ENCODE measurements at regions not wholly inside any gene's neighbourhood (a gene's known extent, or its start where the extent isn't known, plus 50 kb on each side); places are given as distances from the start of the nearest gene placed in this dataset.

GRCh38 chr5:158164296-158165047, 305.5 kb upstream of the CLINT1 start (continued):
- no peak for TF ChIP-seq MEF2B (IDR thresholded peaks at IDR 0.05; ENCODE audit: partially characterized antibody, poor library complexity, severe bottlenecking)

- ATAC-seq, result no peak
- no peak overlapping the region for H3K4me3 ChIP-seq
- no peak overlapping the region for H3K4me2 ChIP-seq (ENCODE audit: control insufficient read depth, insufficient read depth)
- no peak overlapping the region for H3K27ac ChIP-seq (ENCODE audit: control insufficient read depth, insufficient read depth)
- no peak overlapping the region for H2AFZ ChIP-seq (ENCODE audit: control insufficient read depth, low read depth, low read length)
- no peaks in the 10 kb centered on the region for H4K20me1 ChIP-seq (ENCODE audit: control insufficient read depth, insufficient read depth)
- no peak for FAIRE-seq
- WGBS (ENCODE audit: insufficient coverage, insufficient replicate concordance, low lambda C conversion rate, missing lambda C conversion rate), result 45% methylated on average over 9 of the region's 9 CpGs
- no peaks in the 10 kb centered on the region for H3K79me2 ChIP-seq (ENCODE audit: control insufficient read depth, insufficient read depth, low read length)
- ChIA-PET RAD21 (ENCODE audit: unreplicated experiment) (interaction anchor here (1.9 kb wide), 1 partner anchor 969 kb away, joined by 6 read pairs; no protein-coding TSS in a partner anchor), CTCF (interaction anchor here (0.8 to 1.8 kb wide), 3 partner anchors 11 to 532 kb away, joined by 3 to 6 read pairs (median 3); no protein-coding TSS in a partner anchor), POLR2A (no interaction called here), SMC1A (ENCODE audit: uncharacterized antibody, unreplicated experiment) (interaction anchor here (1.1 kb wide), 2 partner anchors 11 to 67 kb away, joined by 3 to 5 read pairs; no protein-coding TSS in a partner anchor)
- no peaks in the 10 kb centered on the region for H3K9me3 ChIP-seq (replicated peaks; ENCODE audit: control insufficient read depth, insufficient read depth, low read length)
- no peak overlapping the region for H3K9ac ChIP-seq (ENCODE audit: control insufficient read depth, insufficient read depth, low read length)
- no peaks in the 10 kb centered on the region for H3K4me1 ChIP-seq (ENCODE audit: control insufficient read depth, insufficient read depth, low read length)
- no TSS peak for BruUV-seq (replicated peaks)
- no peak for DNase-seq (ENCODE audit: low read depth, low spot score)
- no peaks in the 10 kb centered on the region; a peak in 1 of 4 replicates for H3K36me3 ChIP-seq (ENCODE audit: control insufficient read depth in 2 of 2, insufficient read depth in 2 of 2, low read length in 1 of 2)
- intact Hi-C loops (cut with micrococcal nuclease; ENCODE audit: unreplicated experiment), result no loop called here
- in situ Hi-C loops (cut with MboI), result loop anchor here (10.0 kb wide), 1 partner anchor 971 kb away; no protein-coding TSS in a partner anchor
- peaks cover 2% of the 10 kb centered on the region in 2 experiments; a peak in 2 of 4 replicates for H3K27me3 ChIP-seq (replicated peaks in 1 of 2; ENCODE audit: control insufficient read depth in 2 of 2, insufficient read depth in 2 of 2, low read length in 1 of 2)
- no peak for TF ChIP-seq ZNF384 (IDR thresholded peaks at IDR 0.05; ENCODE audit: borderline replicate concordance, low read depth, low read length)
- TF ChIP-seq REST (IDR thresholded peaks at IDR 0.05; ENCODE audit: low read depth, low read length), result no peak
- TF ChIP-seq MEF2B (IDR thresholded peaks at IDR 0.05; ENCODE audit: partially characterized antibody, poor library complexity, severe bottlenecking), result no peak
- no peak for TF ChIP-seq KAT2A (conservative IDR thresholded peaks at IDR 0.05; ENCODE audit: control insufficient read depth, low read depth, low read length)
- no peak for TF ChIP-seq ZBED1 (IDR thresholded peaks at IDR 0.05; ENCODE audit: borderline replicate concordance)
- no peak for TF ChIP-seq POLR2AphosphoS2 (IDR thresholded peaks at IDR 0.05; ENCODE audit: low read depth, low read length)
- no peak for TF ChIP-seq IKZF2 (IDR thresholded peaks at IDR 0.05)
- TF ChIP-seq GABPA (IDR thresholded peaks at IDR 0.05; ENCODE audit: low read depth), result no peak
- TF ChIP-seq TARDBP (IDR thresholded peaks at IDR 0.05; ENCODE audit: borderline replicate concordance), result no peak
- TF ChIP-seq PKNOX1 (IDR thresholded peaks at IDR 0.05), result no peak
- TF ChIP-seq CTCF (IDR thresholded peaks at IDR 0.05 in 2 of 3, conservative IDR thresholded peaks at IDR 0.05 in 1 of 3; ENCODE audit: control insufficient read depth in 2 of 3, extremely low read depth in 1 of 3, insufficient read depth in 1 of 3, low read depth in 3 of 3, low read length in 3 of 3), result no peak
- TF ChIP-seq NFIC (IDR thresholded peaks at IDR 0.05; ENCODE audit: low read depth, low read length), result no peak
- no peak for TF ChIP-seq RAD51 (IDR thresholded peaks at IDR 0.05)
- TF ChIP-seq SMARCA5 (IDR thresholded peaks at IDR 0.05), result no peak
Observed at GRCh38 chr5:158163451-158164295, 304.7 kb upstream of the CLINT1 start.
